Mammary epithelial cell (primary cell): ENCODE measurements at regions not wholly inside any gene's neighbourhood (a gene's known extent, or its start where the extent isn't known, plus 50 kb on each side); places are given as distances from the start of the nearest gene placed in this dataset.
"Not testable (repeated sequence)": the region's sequence is repeated elsewhere in the genome, so short reads cannot be mapped to it uniquely, and the experiment has no call there.

ENCODE experiments used
- EZH2 ChIP-seq: IDR thresholded peaks from 2 replicates; pipeline ENCODE4 v1.6.1; 2012; ENCODE audit warnings: low read length, inconsistent platforms, borderline replicate concordance
- TF ChIP-seq, protein P1 (sequence below), 2 donors: IDR thresholded peaks in 1 of 2; conservative IDR thresholded peaks in 1 of 2; 2 replicates each; pipeline ENCODE4 v1.5.1; 2011 to 2012; ENCODE audit warnings: inconsistent platforms in 2 of 2, low read length in 2 of 2, mild to moderate bottlenecking in 2 of 2, control low read depth in 1 of 2, low read depth in 1 of 2; ENCODE audit not compliant: insufficient read depth in 1 of 2; ENCODE audit errors: extremely low read depth in 1 of 2

DNA sequence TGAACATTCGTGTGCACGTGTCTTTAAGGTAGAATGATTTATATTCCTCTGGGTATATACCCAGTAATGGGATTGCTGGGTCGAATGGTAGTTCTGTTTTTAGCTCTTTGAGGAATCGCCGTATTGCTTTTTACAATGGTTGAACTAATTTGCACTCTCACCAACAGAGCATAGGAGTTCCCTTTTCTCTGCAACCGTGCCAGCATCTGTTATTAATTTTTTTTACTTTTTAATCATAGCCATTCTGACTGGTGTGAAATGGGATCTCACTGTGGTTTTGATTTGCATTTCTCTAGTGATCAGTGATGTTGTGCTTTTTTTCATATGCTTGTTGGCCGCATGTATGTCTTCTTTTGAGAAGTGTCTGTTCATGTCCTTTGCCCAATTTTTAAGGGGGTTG is 185.0 kb downstream of the PSMG1 start:
- TF ChIP-seq, protein P1, sequence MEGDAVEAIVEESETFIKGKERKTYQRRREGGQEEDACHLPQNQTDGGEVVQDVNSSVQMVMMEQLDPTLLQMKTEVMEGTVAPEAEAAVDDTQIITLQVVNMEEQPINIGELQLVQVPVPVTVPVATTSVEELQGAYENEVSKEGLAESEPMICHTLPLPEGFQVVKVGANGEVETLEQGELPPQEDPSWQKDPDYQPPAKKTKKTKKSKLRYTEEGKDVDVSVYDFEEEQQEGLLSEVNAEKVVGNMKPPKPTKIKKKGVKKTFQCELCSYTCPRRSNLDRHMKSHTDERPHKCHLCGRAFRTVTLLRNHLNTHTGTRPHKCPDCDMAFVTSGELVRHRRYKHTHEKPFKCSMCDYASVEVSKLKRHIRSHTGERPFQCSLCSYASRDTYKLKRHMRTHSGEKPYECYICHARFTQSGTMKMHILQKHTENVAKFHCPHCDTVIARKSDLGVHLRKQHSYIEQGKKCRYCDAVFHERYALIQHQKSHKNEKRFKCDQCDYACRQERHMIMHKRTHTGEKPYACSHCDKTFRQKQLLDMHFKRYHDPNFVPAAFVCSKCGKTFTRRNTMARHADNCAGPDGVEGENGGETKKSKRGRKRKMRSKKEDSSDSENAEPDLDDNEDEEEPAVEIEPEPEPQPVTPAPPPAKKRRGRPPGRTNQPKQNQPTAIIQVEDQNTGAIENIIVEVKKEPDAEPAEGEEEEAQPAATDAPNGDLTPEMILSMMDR (conservative IDR thresholded peaks at IDR 0.05 in 1 of 2, IDR thresholded peaks at IDR 0.05 in 1 of 2; ENCODE audit: extremely low read depth in 1 of 2, insufficient read depth in 1 of 2, low read depth in 1 of 2, low read length in 2 of 2): not testable (repeated sequence)
- TF ChIP-seq EZH2: not testable (repeated sequence)
